Effector memory CD4-positive, alpha-beta T cell (primary cell): ENCODE measurements at regions not wholly inside any gene's neighbourhood (a gene's known extent, or its start where the extent isn't known, plus 50 kb on each side); places are given as distances from the start of the nearest gene placed in this dataset.

Source experiments
- DNase-seq, 3 donors: peaks; one replicate each; pipeline ENCODE4 v3.0.0-alpha.2; 2020
- H3K27ac ChIP-seq: 2 replicates; pipeline ENCODE4 v1.7.0; 2013; ENCODE audit warnings: mild to moderate bottlenecking, low read length, moderate library complexity; ENCODE audit not compliant: insufficient read depth, poor library complexity, severe bottlenecking
- H3K27me3 ChIP-seq: replicated peaks from 2 replicates; pipeline ENCODE4 v1.7.0; 2013; ENCODE audit warnings: mild to moderate bottlenecking, low read length; ENCODE audit not compliant: insufficient read depth, control insufficient read depth, poor library complexity, severe bottlenecking
- H3K36me3 ChIP-seq: 2 replicates; pipeline ENCODE4 v1.7.0; 2013; ENCODE audit warnings: mild to moderate bottlenecking, low read length, moderate library complexity; ENCODE audit not compliant: control insufficient read depth, insufficient read depth
- H3K4me1 ChIP-seq: 2 replicates; pipeline ENCODE4 v1.7.0; 2013; ENCODE audit warnings: low read length, mild to moderate bottlenecking; ENCODE audit not compliant: control insufficient read depth, insufficient read depth, poor library complexity, severe bottlenecking
- H3K4me3 ChIP-seq: 2 replicates; pipeline ENCODE4 v1.7.0; 2013; ENCODE audit warnings: low read length, low read depth, mild to moderate bottlenecking; ENCODE audit not compliant: insufficient read depth, poor library complexity, severe bottlenecking
- H3K9me3 ChIP-seq: 2 replicates; pipeline ENCODE4 v1.7.0; 2013; ENCODE audit warnings: mild to moderate bottlenecking, low read length, moderate library complexity; ENCODE audit not compliant: control insufficient read depth

GRCh38 chr6:121844898-121845297 lies 409.5 kb downstream of the GJA1 start:
- no peaks in the 10 kb centered on the region for H3K27me3 ChIP-seq
- H3K4me1 ChIP-seq: no peaks in the 10 kb centered on the region
- no peak overlapping the region for H3K4me3 ChIP-seq
- H3K9me3 ChIP-seq: no peaks in the 10 kb centered on the region
- DNase-seq: no peak
- H3K36me3 ChIP-seq: no peaks in the 10 kb centered on the region
- no peak overlapping the region for H3K27ac ChIP-seq

GRCh38 chr6:121847806-121848522 lies 412.5 kb downstream of the GJA1 start:
- Histone ChIP-seq H3K4me3 (no peak overlapping the region), H3K9me3 (no peaks in the 10 kb centered on the region), H3K36me3 (no peaks in the 10 kb centered on the region), H3K27me3 (no peaks in the 10 kb centered on the region), H3K27ac (no peak overlapping the region), H3K4me1 (no peaks in the 10 kb centered on the region)
- DNase-seq: no peak

GRCh38 chr6:121848523-121849255 lies 413.2 kb downstream of the GJA1 start:
- Histone ChIP-seq H3K36me3 (no peaks in the 10 kb centered on the region), H3K4me3 (no peak overlapping the region), H3K9me3 (no peaks in the 10 kb centered on the region), H3K4me1 (no peaks in the 10 kb centered on the region), H3K27me3 (no peaks in the 10 kb centered on the region), H3K27ac (no peak overlapping the region)
- no peak for DNase-seq

GRCh38 chr6:121849477-121849876 lies 414.0 kb downstream of the GJA1 start:
- Histone ChIP-seq H3K9me3 (no peaks in the 10 kb centered on the region), H3K36me3 (no peaks in the 10 kb centered on the region), H3K27ac (no peak overlapping the region), H3K4me1 (no peaks in the 10 kb centered on the region), H3K4me3 (no peak overlapping the region), H3K27me3 (no peaks in the 10 kb centered on the region)
- no peak for DNase-seq

GRCh38 chr6:121851056-121851455 lies 415.6 kb downstream of the GJA1 start:
- Histone ChIP-seq H3K27ac (no peak overlapping the region), H3K4me3 (no peak overlapping the region)

GRCh38 chr6:121853686-121854085 lies 418.2 kb downstream of the GJA1 start:
- Histone ChIP-seq H3K27me3 (no peaks in the 10 kb centered on the region), H3K4me3 (no peak overlapping the region), H3K4me1 (no peaks in the 10 kb centered on the region), H3K36me3 (no peaks in the 10 kb centered on the region), H3K9me3 (no peaks in the 10 kb centered on the region), H3K27ac (no peak overlapping the region)
- no peak for DNase-seq

More at GRCh38 chr6:121851056-121851455, 415.6 kb downstream of the GJA1 start:
- Histone ChIP-seq H3K27me3 (no peaks in the 10 kb centered on the region), H3K36me3 (no peaks in the 10 kb centered on the region), H3K9me3 (no peaks in the 10 kb centered on the region), H3K4me1 (no peaks in the 10 kb centered on the region)
- no peak for DNase-seq

GRCh38 chr6:121855521-121855920 lies 420.1 kb downstream of the GJA1 start:
- H3K4me1 ChIP-seq: no peaks in the 10 kb centered on the region
- no peaks in the 10 kb centered on the region for H3K9me3 ChIP-seq
- no peak overlapping the region for H3K4me3 ChIP-seq
- H3K36me3 ChIP-seq: no peaks in the 10 kb centered on the region
- no peaks in the 10 kb centered on the region for H3K27me3 ChIP-seq
- H3K27ac ChIP-seq: no peak overlapping the region
- no peak for DNase-seq

GRCh38 chr6:121856296-121856695 lies 420.9 kb downstream of the GJA1 start:
- no peaks in the 10 kb centered on the region for H3K36me3 ChIP-seq
- H3K4me1 ChIP-seq: no peaks in the 10 kb centered on the region
- H3K4me3 ChIP-seq: no peak overlapping the region
- no peaks in the 10 kb centered on the region for H3K9me3 ChIP-seq
- no peak overlapping the region for H3K27ac ChIP-seq
- no peaks in the 10 kb centered on the region for H3K27me3 ChIP-seq
- DNase-seq: no peak

GRCh38 chr6:121857551-121857950 lies 422.1 kb downstream of the GJA1 start:
- no peak for DNase-seq
- no peaks in the 10 kb centered on the region for H3K36me3 ChIP-seq
- H3K4me3 ChIP-seq: no peak overlapping the region
- no peaks in the 10 kb centered on the region for H3K4me1 ChIP-seq
- no peaks in the 10 kb centered on the region for H3K27me3 ChIP-seq
- H3K9me3 ChIP-seq: no peaks in the 10 kb centered on the region
- H3K27ac ChIP-seq: no peak overlapping the region

GRCh38 chr6:121858310-121858709 lies 422.9 kb downstream of the GJA1 start:
- H3K9me3 ChIP-seq: no peaks in the 10 kb centered on the region
- H3K27ac ChIP-seq: no peak overlapping the region
- H3K4me1 ChIP-seq: no peaks in the 10 kb centered on the region

More at GRCh38 chr6:121858310-121858709, 422.9 kb downstream of the GJA1 start:
- no peak for DNase-seq
- no peaks in the 10 kb centered on the region for H3K36me3 ChIP-seq
- no peak overlapping the region for H3K4me3 ChIP-seq
- no peaks in the 10 kb centered on the region for H3K27me3 ChIP-seq
